Hepatocyte (in vitro differentiated cells): ENCODE measurements at regions not wholly inside any gene's neighbourhood (a gene's known extent, or its start where the extent isn't known, plus 50 kb on each side); places are given as distances from the start of the nearest gene placed in this dataset.

Experiments
- DNase-seq: peaks from one replicate; pipeline ENCODE4 v3.0.0-alpha.2; 2016; ENCODE audit warnings: low spot score
- H2AFZ ChIP-seq: fragments of 200-600 bp; sonication (generic); 2 replicates; pipeline ENCODE4 v1.6.0; 2016; ENCODE audit warnings: antibody characterized with exemption, mild to moderate bottlenecking
- H3K27ac ChIP-seq: fragments of 200-600 bp; sonication (generic); 2 replicates; pipeline ENCODE4 v1.5.1; 2016; ENCODE audit warnings: mild to moderate bottlenecking
- H3K27me3 ChIP-seq: fragments of 200-600 bp; sonication (generic); 2 replicates; pipeline ENCODE4 v1.6.1; 2016
- H3K36me3 ChIP-seq: fragments of 200-600 bp; sonication (generic); replicated peaks from 2 replicates; pipeline ENCODE4 v1.5.1; 2016; ENCODE audit warnings: low read depth; ENCODE audit not compliant: insufficient read depth
- H3K4me1 ChIP-seq: fragments of 200-600 bp; sonication (generic); 2 replicates; pipeline ENCODE4 v1.5.1; 2016; ENCODE audit warnings: mild to moderate bottlenecking, moderate library complexity; ENCODE audit not compliant: insufficient read depth
- H3K4me2 ChIP-seq: fragments of 200-600 bp; sonication (generic); 2 replicates; pipeline ENCODE4 v1.6.0; 2016
- H3K4me3 ChIP-seq: fragments of 200-600 bp; sonication (generic); 2 replicates; pipeline ENCODE4 v1.5.1; 2016; ENCODE audit warnings: mild to moderate bottlenecking
- H3K79me2 ChIP-seq: fragments of 200-600 bp; sonication (generic); 2 replicates; pipeline ENCODE4 v1.6.0; 2017; ENCODE audit warnings: mild to moderate bottlenecking
- H3K9me2 ChIP-seq: fragments of 200-600 bp; sonication (generic); replicated peaks from 2 replicates; pipeline ENCODE4 v1.6.0; 2017; ENCODE audit warnings: mild to moderate bottlenecking; ENCODE audit not compliant: insufficient read depth
- H3K9me3 ChIP-seq: fragments of 200-600 bp; sonication (generic); 2 replicates; pipeline ENCODE4 v1.5.1; 2016; ENCODE audit warnings: low read depth, mild to moderate bottlenecking
- H4K20me1 ChIP-seq: fragments of 200-600 bp; sonication (generic); 2 replicates; pipeline ENCODE4 v1.6.0; 2016; ENCODE audit warnings: mild to moderate bottlenecking; ENCODE audit not compliant: insufficient read depth, poor library complexity, severe bottlenecking
- CTCF ChIP-seq: fragments of 200-600 bp; sonication (generic); IDR thresholded peaks from 2 replicates; pipeline ENCODE4 v1.5.1; 2016; ENCODE audit warnings: antibody characterized with exemption, mild to moderate bottlenecking; ENCODE audit not compliant: poor library complexity
- EZH2 ChIP-seq: fragments of 200-600 bp; sonication (generic); IDR thresholded peaks from 2 replicates; pipeline ENCODE4 v1.6.1; 2016; ENCODE audit warnings: antibody characterized with exemption, mild to moderate bottlenecking, borderline replicate concordance
- EZH2phosphoT487 ChIP-seq: fragments of 200-600 bp; sonication (generic); IDR thresholded peaks from one replicate; pipeline ENCODE4 v1.6.1; 2018; ENCODE audit warnings: antibody characterized with exemption, mild to moderate bottlenecking, low read depth, moderate library complexity; ENCODE audit not compliant: unreplicated experiment, severe bottlenecking
- WGBS: methylation state at CpG from one replicate; pipeline ENCODE4 v1.1.6; 2016; ENCODE audit warnings: low lambda C conversion rate; ENCODE audit errors: missing lambda C conversion rate; 5-methylcytosine and 5-hydroxymethylcytosine counted together

- Histone ChIP-seq H3K79me2 (no peaks in the 10 kb centered on the region), H3K4me3 (no peak overlapping the region), H4K20me1 (no peaks in the 10 kb centered on the region), H3K4me2 (no peak overlapping the region), H3K9me3 (no peaks in the 10 kb centered on the region), H3K36me3 (no peaks in the 10 kb centered on the region), H3K9me2 (no peaks in the 10 kb centered on the region), H3K27ac (no peak overlapping the region), H2AFZ (no peak overlapping the region), H3K4me1 (no peaks in the 10 kb centered on the region), H3K27me3 (no peaks in the 10 kb centered on the region)
- no peak for DNase-seq
- TF ChIP-seq EZH2 (no peak), EZH2phosphoT487 (no peak), CTCF (no peak)
- WGBS, result 97% methylated on average over 1 of the region's 1 CpG
These were observed 73.8 kb upstream of the MANEA start for GRCh38 chr6:95503568-95503967.

DNA sequence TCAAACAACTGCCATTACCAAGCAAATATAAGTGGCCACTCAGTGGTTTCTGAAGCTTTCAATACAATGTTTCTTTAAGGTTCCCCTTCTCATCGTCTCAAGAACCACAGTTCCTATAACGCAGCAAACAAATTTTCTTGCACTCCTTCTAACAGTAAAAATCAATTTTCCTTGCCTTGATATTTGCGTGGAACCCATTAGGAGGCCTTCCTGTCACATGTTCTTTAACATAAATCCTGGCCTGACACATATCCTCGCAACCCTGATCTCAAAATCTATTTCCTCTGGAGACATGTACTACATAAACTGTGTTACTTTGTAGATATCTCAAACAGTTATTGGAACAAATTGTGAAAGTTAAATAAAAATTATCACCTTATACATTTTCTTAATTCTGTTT lies 65.9 kb upstream of the MANEA start:
- Histone ChIP-seq H3K27me3 (no peaks in the 10 kb centered on the region), H4K20me1 (no peaks in the 10 kb centered on the region), H3K4me2 (no peak overlapping the region), H3K36me3 (no peaks in the 10 kb centered on the region), H3K79me2 (no peaks in the 10 kb centered on the region), H3K4me3 (no peak overlapping the region), H3K9me2 (no peaks in the 10 kb centered on the region), H3K27ac (no peak overlapping the region), H3K4me1 (no peaks in the 10 kb centered on the region), H3K9me3 (no peaks in the 10 kb centered on the region), H2AFZ (no peak overlapping the region)
- no peak for TF ChIP-seq EZH2
- TF ChIP-seq CTCF, result no peak
- TF ChIP-seq EZH2phosphoT487, result no peak
- 46% methylated on average over 4 of the region's 4 CpGs for WGBS
- no peak for DNase-seq

- H3K79me2 ChIP-seq, result no peaks in the 10 kb centered on the region
- no peak overlapping the region for H3K4me2 ChIP-seq
- 49% methylated on average over 2 of the region's 2 CpGs for WGBS
These were observed 61.4 kb upstream of the MANEA start for GRCh38 chr6:95515975-95516374.

More at GRCh38 chr6:95515975-95516374, 61.4 kb upstream of the MANEA start:
- no peaks in the 10 kb centered on the region for H3K36me3 ChIP-seq
- H3K27me3 ChIP-seq, result no peaks in the 10 kb centered on the region
- no peak overlapping the region for H3K27ac ChIP-seq
- no peak for DNase-seq
- H4K20me1 ChIP-seq, result no peaks in the 10 kb centered on the region
- H2AFZ ChIP-seq, result no peak overlapping the region
- TF ChIP-seq CTCF (no peak), EZH2 (no peak)
- no peaks in the 10 kb centered on the region for H3K9me3 ChIP-seq
- H3K4me1 ChIP-seq, result no peaks in the 10 kb centered on the region
- no peak overlapping the region for H3K4me3 ChIP-seq
- no peaks in the 10 kb centered on the region for H3K9me2 ChIP-seq
